Epithelial cell of esophagus (primary cell): ENCODE measurements at regions not wholly inside any gene's neighbourhood (a gene's known extent, or its start where the extent isn't known, plus 50 kb on each side); places are given as distances from the start of the nearest gene placed in this dataset.

ENCODE experiments used
- DNase-seq: peaks from one replicate; pipeline ENCODE4 v3.0.0; 2010; ENCODE audit warnings: low read depth
- H3K4me3 ChIP-seq: 2 replicates; pipeline ENCODE4 v1.5.1; 2011; ENCODE audit warnings: mild to moderate bottlenecking, low read length, control low read depth
- CTCF ChIP-seq: IDR thresholded peaks from 2 replicates; pipeline ENCODE4 v1.5.1; 2011; ENCODE audit warnings: low read depth, mild to moderate bottlenecking, low read length, control low read depth, inconsistent platforms; ENCODE audit not compliant: insufficient read depth; ENCODE audit errors: missing control alignments

DNA sequence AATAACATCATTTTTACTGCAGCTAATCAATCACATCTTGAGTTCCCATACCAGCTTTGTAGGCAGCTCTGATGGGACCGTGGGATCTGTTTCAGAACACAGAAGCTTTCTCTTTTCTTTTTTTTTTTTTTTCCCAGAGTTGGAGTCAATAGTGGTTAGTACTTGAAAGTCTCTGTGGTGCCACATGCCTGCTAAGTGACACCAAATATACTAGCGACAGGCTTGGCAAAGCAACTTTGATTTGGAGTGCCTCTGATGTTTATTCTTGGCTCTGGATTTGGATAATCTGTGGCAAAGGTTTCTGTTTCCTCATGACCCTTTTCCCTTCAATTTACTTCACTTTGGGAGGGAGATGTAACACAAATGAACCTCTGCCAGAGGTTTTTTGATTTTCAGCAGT lies 681.4 kb upstream of the TENM4 start:
- no peak for TF ChIP-seq CTCF
- no peak overlapping the region for H3K4me3 ChIP-seq
- DNase-seq: no peak

DNA sequence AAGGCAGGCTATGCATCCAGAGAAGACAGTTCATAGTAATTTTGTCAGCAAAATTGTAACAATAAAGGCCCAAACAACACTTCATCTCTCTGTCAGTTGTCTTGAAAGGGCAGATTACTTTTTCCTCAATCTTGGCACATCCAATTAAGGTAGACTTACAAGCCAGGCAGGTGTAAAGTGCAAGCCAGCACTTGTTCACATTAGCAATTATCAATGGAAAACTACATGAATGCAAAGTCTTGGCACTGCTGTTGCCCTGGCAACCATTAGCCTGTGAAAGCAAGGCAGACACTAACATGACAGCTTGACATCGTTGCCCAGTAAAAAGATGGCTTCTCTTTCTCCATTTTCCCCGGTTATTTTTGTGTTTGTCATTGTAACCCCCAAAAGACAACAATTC lies 677.2 kb upstream of the TENM4 start:
- TF ChIP-seq CTCF: no peak
- peak; percentile 69 for DNase-seq
- H3K4me3 ChIP-seq: no peak overlapping the region

DNA sequence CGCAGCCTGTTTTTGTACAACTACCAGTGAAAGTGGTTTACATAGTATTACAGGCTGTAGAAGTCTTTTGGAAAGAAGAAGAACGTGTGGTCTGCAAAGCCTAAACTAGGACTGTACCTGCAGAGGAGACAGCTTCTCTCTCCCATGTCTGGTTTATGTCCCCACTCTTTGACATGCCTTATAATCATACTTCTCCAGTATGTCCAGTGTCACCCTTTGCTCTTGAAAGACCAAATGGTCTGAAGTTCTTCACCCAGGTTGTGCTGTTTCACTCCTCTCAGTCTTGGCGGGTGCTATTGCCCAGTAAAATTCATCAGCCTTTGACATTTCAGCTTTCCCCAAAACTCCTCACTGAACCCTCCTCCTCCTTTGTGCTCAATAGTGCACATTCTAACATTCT lies 676.0 kb upstream of the TENM4 start:
- H3K4me3 ChIP-seq: no peak overlapping the region
- no peak for TF ChIP-seq CTCF
- no peak for DNase-seq

GRCh38 chr11:80109652-80110051 lies 668.8 kb upstream of the TENM4 start:
- DNase-seq: no peak
- H3K4me3 ChIP-seq: no peak overlapping the region
- no peak for TF ChIP-seq CTCF

- no peak for TF ChIP-seq CTCF
- no peak overlapping the region for H3K4me3 ChIP-seq
- DNase-seq: peak; percentile 49
Measured at GRCh38 chr11:80109031-80109430, 668.2 kb upstream of the TENM4 start.

- H3K4me3 ChIP-seq: no peak overlapping the region
- DNase-seq: no peak
- no peak for TF ChIP-seq CTCF
Measured at GRCh38 chr11:80107415-80107814, 666.6 kb upstream of the TENM4 start.

DNA sequence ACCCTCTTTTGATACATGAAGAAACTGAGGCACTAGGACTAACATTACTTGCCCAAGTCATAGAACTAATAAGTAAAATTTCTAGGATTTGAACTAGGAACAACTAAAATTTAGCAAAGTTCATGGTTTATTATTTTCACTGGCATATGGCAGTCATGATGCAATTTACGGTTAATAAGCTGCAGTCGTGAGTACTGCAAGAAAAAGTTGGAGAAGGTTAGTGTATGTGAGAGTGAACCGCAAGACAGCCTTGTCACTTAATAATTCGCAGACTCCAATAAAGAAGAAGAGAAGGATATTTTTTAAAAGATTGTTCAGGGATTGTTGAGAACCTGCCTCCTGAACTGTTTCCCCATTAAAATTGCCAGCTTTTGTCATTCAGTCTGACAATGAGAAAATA lies 663.4 kb upstream of the TENM4 start:
- no peak for TF ChIP-seq CTCF
- no peak overlapping the region for H3K4me3 ChIP-seq
- no peak for DNase-seq
